Gastroesophageal sphincter (tissue), 3 donors: ENCODE measurements at regions not wholly inside any gene's neighbourhood (a gene's known extent, or its start where the extent isn't known, plus 50 kb on each side); places are given as distances from the start of the nearest gene placed in this dataset.

Experiments
- POLR2AphosphoS5 ChIP-seq: sonication (generic); formaldehyde crosslinking; IDR thresholded peaks from one replicate; pipeline ENCODE4 v1.6.1; 2017; ENCODE audit warnings: antibody characterized with exemption
- TF ChIP-seq, protein P1 (sequence below), 4 experiments: fragments of 200-600 bp in 2 of 4; fragments of 450-650 bp in 2 of 4; sonication (generic) in 1 of 4; IDR thresholded peaks; one replicate each; pipeline ENCODE4 v1.5.1; 2017 to 2019; ENCODE audit warnings: antibody characterized with exemption in 4 of 4, mild to moderate bottlenecking in 2 of 4, moderate library complexity in 2 of 4

- TF ChIP-seq POLR2AphosphoS5, result no peak
- TF ChIP-seq, protein P1, sequence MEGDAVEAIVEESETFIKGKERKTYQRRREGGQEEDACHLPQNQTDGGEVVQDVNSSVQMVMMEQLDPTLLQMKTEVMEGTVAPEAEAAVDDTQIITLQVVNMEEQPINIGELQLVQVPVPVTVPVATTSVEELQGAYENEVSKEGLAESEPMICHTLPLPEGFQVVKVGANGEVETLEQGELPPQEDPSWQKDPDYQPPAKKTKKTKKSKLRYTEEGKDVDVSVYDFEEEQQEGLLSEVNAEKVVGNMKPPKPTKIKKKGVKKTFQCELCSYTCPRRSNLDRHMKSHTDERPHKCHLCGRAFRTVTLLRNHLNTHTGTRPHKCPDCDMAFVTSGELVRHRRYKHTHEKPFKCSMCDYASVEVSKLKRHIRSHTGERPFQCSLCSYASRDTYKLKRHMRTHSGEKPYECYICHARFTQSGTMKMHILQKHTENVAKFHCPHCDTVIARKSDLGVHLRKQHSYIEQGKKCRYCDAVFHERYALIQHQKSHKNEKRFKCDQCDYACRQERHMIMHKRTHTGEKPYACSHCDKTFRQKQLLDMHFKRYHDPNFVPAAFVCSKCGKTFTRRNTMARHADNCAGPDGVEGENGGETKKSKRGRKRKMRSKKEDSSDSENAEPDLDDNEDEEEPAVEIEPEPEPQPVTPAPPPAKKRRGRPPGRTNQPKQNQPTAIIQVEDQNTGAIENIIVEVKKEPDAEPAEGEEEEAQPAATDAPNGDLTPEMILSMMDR (IDR thresholded peaks at IDR 0.05), result no peak
Measured at GRCh38 chr20:53735536-53736050, 142.0 kb upstream of the ZNF217 start.
